ENCODE measurements at regions not wholly inside any gene's neighbourhood (a gene's known extent, or its start where the extent isn't known, plus 50 kb on each side); places are given as distances from the start of the nearest gene placed in this dataset.

DNA sequence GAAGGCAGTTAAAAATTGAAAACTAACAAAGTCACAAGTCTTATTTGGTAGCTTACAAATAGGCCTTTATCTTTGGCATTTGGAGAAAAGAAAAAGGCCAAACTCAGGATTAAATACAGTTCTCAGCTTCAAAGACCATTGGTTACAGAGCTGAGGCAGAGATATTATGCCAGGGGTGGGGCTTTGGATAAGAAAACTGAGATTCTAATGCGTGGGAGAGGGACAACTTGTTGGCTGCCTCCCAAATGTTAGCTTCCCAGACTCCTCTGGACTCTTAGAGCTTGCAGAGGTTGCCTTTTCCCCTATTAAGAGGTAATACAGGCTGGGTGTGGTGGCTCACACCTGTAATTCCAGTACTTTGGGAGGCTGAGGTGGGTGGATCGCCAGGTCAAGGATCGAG, 231.8 kb downstream of the SQOR start:
- TF ChIP-seq, protein P1, sequence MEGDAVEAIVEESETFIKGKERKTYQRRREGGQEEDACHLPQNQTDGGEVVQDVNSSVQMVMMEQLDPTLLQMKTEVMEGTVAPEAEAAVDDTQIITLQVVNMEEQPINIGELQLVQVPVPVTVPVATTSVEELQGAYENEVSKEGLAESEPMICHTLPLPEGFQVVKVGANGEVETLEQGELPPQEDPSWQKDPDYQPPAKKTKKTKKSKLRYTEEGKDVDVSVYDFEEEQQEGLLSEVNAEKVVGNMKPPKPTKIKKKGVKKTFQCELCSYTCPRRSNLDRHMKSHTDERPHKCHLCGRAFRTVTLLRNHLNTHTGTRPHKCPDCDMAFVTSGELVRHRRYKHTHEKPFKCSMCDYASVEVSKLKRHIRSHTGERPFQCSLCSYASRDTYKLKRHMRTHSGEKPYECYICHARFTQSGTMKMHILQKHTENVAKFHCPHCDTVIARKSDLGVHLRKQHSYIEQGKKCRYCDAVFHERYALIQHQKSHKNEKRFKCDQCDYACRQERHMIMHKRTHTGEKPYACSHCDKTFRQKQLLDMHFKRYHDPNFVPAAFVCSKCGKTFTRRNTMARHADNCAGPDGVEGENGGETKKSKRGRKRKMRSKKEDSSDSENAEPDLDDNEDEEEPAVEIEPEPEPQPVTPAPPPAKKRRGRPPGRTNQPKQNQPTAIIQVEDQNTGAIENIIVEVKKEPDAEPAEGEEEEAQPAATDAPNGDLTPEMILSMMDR (IDR thresholded peaks at IDR 0.05) = no peak
- TF ChIP-seq NFE2L1 (CRISPR knock-in tag; IDR thresholded peaks at IDR 0.05) (no peak), CREM (CRISPR knock-in tag; IDR thresholded peaks at IDR 0.05) (no peak), HMGA2 (CRISPR knock-in tag; IDR thresholded peaks at IDR 0.05) (no peak)
- TF ChIP-seq, protein P2, sequence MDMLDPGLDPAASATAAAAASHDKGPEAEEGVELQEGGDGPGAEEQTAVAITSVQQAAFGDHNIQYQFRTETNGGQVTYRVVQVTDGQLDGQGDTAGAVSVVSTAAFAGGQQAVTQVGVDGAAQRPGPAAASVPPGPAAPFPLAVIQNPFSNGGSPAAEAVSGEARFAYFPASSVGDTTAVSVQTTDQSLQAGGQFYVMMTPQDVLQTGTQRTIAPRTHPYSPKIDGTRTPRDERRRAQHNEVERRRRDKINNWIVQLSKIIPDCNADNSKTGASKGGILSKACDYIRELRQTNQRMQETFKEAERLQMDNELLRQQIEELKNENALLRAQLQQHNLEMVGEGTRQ (CRISPR knock-in tag; IDR thresholded peaks at IDR 0.05) = no peak
- TF ChIP-seq, protein P3, sequence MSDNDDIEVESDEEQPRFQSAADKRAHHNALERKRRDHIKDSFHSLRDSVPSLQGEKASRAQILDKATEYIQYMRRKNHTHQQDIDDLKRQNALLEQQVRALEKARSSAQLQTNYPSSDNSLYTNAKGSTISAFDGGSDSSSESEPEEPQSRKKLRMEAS (CRISPR knock-in tag; IDR thresholded peaks at IDR 0.05) = no peak

All from WTC11 (cell line).